ENCODE measurements at regions not wholly inside any gene's neighbourhood (a gene's known extent, or its start where the extent isn't known, plus 50 kb on each side); places are given as distances from the start of the nearest gene placed in this dataset.

DNA sequence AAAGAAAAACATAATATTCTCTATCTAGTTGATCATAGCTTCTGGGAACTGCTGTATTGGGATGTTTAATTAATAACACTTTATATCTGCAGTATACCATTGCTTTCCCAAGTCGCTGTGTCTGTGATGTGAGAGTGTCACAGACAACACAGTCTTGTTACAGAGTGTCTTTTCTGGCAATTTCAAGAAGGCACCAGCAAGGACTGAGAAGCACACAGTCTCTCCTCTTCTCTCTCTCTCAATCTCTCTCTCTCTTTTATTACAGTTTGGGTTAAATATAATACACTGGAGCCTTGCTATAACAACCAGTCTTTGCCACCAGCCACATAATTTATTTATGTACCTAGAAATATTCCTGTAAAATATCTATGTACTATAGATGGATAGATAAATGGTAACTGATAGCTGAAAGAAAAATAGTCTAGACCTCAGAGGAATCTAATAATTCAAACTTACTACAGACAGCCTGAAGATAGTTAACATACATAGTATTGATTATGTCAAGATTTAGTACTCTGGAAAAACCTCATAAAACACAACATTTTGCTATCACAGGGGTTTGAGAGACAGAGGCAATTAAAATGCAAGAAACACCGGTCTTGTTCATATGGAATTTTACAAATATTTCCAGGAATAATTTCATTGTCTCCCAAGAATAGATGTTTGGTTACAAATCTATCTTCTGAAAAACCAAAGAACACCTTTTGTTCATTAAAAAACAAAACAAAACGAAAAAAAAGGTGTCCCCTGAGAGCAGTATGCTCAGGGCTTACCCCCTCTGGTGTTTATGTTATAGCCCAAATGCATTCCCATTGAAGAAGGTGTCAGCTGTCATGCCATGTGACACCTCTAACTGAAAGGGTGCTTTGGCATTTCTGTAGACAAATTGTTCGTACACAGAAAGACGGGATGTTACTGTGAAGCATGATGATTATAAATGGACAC is 507.8 kb downstream of the TBC1D4 start:
- H3K4me3 ChIP-seq (ENCODE audit: low read depth, low read length) = no peak overlapping the region

DNA sequence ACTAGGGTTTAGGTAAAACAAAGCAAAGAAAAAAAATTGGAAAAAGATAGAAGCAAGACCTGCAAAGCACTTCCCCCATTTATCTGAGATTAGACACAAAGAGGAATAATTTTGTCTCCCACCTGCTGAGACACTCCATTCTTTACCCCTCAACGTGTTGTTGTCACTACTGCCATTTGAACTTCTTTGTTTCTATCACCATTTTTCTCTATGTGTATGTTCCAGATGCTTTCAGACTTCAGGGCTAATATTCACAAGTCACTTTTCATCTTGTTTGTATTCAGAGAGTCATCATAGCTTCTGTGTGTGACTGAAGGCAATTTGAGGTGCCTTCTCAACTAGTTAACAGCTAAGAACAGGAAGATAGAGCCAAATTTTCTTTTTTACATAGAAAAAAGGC is 512.5 kb downstream of the TBC1D4 start:
- no peak overlapping the region for H3K4me3 ChIP-seq (ENCODE audit: low read depth, low read length)

DNA sequence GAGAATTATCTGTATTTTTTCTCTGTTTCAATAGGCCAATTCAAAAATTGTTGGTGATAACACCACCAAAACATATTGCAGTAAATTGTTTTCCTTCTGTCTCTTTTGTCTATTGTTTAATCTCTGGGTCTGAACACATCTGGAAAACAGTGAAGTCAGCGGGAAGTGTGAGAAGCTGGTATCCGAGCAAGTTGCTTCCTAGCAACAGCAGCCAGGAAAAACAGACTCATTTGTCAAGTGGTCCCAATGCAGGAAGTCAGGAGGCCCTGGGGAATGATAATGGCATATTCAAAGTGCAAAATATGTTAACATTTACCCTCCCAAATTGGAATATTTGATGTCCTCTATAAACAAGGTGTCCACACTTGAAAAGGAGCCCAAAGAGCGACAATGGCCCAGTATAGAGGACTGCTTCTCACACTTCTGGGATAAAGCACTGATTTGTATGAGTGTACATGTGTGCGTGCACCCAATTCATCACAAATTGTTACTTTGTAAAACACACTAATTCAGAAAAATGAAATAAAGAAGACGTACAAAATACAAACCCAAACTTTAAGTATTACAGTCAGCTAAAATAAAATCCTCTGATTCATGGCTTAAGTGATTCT is 515.0 kb downstream of the TBC1D4 start:
- H3K4me3 ChIP-seq (ENCODE audit: low read depth, low read length) = no peak overlapping the region

DNA sequence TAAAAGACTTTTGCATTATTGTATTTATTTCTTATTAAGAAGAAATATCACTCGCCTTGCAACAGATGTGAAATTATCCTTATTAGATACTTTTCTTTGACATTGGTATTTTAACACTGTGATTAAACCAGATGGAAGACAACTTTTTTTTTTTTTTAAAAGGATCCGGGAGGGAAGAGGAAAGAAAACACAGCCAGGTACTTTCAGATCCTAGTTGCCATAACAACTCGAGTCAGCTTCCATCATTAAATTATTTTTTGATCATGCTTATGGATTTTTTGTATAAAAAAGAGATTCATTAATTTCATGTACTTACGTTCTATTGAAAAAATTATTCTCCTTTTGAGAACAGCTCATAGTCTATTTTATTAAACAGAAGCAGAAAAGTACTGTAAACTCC is 515.7 kb downstream of the TBC1D4 start:
- H3K4me3 ChIP-seq (ENCODE audit: low read depth, low read length) = no peak overlapping the region

DNA sequence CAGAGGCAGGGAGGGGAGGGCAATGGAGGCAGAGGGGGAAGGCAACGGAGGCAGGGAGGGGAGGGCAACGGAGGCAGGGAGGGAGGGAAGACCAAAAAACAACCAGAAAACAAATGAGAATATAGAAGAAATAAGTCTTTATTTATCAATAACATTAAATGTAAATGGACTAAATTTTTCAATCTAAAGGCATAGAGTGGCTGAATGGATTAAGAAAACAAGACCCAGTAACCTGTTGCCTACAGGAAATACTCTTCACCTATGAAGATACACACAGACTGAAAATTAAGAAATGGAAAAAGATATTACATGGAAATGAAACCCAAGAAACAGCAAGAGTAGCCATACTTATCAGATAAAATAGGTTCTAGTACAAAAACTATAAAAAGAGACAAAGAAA is 536.3 kb downstream of the TBC1D4 start:
- H3K4me3 ChIP-seq (ENCODE audit: low read depth, low read length) = no peak overlapping the region

DNA sequence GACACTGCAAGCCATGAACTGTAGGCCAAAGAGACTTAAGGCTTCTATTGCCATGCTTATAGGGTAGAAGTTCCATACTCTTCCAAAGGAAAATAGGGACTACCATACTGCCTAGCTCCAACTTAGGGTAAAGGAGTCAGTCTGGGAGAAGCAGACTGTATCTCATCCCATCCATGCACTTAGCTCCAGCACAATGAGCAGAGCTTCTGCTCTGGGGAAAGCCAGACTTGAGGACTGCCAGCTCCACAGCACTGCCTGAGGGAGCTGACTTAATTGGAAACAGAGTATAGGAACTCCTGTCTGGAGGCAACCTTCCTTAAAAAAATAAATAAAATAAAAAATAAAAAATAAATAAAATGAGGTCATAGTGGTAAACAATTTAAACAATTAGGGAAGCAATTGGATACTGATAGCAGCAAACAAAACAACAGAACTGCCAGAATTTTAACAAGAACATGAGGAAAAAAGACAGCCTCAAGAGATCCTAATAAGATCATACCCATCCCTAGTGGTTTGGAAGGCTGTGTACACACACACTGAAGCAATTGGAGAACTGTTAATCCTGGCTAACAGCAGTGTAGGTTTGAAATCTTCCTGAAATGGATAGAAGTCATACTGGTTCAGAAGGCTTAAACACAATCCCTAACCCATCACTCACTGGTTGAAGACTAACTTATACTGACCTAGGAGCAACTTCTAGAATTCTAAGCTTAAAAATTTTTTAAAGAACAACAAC is 550.1 kb downstream of the TBC1D4 start:
- H3K4me3 ChIP-seq (ENCODE audit: low read depth, low read length) = no peak overlapping the region

DNA sequence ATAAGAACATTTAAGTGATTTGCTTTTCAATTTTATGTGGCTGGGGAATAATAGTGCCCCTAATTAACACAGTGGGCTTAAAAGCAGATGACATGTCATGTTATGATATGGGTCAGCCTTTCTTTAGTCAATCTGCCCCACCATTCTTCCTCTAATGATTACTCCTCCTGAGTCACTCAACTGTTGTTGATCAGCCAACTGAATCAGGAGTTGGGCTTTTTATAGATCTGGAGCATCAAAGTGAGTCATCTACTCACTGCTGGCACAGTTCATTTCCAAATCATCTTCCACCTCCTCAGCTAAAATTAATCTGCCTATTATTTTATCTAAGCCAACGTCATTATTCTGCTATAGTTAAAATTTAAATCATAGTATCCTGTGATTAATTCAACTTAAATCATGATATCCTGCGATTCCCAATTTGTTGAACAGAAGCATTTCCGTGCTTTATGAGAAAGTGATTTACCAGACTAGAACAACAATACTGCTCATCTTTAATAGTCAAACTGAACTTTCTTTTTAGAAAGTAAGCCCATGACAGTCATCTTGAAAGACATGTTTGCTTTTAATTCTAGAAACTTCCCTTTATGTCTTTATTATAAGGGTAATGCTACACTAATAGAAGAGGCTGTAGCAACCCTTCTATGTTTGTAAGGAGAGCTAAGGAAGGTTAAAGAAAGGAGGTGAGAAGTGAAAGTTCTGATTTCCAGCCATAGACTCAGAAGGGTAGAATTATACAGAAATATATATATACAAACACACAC is 551.4 kb downstream of the TBC1D4 start:
- no peak overlapping the region for H3K4me3 ChIP-seq (ENCODE audit: low read depth, low read length)

DNA sequence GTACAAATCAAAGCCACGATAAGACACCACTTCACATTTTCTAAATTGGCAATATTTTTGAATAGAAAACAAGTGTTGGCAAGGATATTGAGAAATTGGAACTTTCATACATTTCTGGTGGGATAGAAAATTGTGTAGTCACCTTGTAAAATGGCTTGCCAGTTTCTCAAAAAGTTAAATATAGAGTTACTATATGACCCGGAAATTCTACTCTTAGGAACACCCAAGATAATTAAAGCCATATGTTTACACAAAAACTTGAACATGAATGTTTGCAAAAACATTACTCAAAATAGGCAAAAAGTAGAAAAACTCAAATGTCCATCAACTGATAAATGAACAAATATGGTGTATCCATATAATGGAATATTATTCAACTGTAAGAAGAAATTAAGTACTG is 552.5 kb downstream of the TBC1D4 start:
- no peak overlapping the region for H3K4me3 ChIP-seq (ENCODE audit: low read depth, low read length)

DNA sequence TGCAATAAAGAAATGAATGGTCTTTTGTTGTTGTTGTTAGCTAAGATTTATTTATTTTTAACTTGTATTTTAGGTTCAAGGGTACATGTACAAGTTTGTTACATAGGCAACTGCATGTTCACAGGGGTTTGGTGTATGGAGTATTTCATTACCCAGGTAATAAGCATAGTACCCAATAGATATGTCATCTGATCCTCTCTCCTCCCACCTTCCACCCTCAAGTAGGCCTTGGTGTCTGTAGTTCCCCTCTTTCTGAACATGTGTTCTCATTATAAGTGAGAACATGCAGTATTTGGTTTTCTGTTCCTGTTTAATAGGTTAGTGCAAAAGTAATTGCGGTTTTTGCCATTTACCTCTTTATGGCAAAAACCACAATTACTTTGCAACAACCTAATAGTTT is 554.1 kb downstream of the TBC1D4 start:
- no peak overlapping the region for H3K4me3 ChIP-seq (ENCODE audit: low read depth, low read length)

DNA sequence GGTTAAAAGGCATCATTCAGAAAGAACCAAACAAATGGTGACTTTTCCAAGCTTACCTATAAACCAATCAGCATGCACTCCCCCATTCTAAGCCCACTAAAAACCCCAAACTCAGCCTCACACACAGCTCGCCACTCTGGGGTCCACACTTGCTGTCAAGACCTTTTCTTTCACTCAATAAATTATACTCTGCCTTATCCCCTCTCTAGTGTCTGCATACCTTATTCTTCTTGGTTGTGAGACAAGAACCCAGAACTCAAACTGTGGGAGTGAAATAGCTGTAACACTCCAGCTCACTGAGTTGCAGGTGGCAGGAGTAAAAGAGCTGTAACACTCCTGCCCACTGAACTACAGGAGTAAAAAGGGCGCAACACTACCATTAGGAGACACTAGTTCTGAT is 559.0 kb downstream of the TBC1D4 start:
- H3K4me3 ChIP-seq (ENCODE audit: low read depth, low read length) = no peak overlapping the region

DNA sequence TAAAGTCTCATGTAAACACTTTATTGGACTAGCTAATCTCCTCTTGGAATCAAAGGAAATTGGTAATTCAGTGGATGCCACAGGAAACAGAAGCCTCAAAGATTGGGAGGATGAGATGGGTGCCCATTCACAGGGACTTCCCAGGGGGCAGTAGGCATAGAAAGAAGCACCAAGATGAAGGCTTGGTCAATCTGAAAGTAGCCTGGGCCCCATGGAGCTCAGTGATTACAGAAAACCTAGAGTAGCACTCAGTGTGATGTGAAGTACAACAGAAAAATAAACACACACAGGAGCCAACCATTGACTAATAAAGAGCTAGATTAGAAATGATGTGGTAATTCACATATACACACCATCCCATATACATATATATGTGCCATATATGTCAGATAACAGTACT is 560.6 kb downstream of the TBC1D4 start:
- no peak overlapping the region for H3K4me3 ChIP-seq (ENCODE audit: low read depth, low read length)

DNA sequence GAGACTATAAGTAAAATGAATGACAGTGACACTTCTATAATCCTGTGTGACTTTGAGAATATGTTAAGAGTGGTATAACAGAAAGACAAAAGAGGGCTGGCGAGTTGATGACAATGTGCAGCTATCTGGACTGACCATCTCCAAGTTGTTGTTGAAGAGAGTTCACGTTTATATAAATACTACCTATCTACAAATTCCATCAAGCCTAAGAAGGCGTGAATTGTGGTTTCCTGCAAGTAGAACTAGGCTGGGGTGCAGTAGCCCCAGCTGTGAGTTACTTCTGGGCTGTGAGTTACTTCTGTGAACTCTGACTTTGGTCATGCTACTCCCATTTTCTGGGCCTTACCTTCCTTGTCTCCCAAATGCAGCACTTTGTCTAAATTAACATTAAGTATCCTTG is 561.0 kb downstream of the TBC1D4 start:
- H3K4me3 ChIP-seq (ENCODE audit: low read depth, low read length) = no peak overlapping the region

DNA sequence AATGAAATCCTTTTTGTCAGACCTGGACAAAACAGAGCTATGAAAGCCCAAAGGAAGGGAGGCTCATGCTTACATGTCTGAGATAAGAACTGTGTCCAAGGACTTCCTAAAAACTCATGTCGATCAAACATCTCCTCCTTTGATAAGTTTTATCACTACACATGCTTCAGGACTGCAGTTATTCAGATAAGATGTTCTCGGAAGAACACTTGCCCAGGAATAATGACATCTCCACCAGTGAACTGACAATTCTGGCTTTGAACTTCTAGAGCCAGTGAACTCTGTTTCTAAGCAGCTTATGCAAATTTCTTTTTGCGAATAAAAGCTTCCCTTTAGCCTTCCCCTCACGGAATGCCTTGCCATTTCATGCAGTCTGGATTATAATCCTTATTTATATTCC is 561.6 kb downstream of the TBC1D4 start:
- H3K4me3 ChIP-seq (ENCODE audit: low read depth, low read length) = no peak overlapping the region

DNA sequence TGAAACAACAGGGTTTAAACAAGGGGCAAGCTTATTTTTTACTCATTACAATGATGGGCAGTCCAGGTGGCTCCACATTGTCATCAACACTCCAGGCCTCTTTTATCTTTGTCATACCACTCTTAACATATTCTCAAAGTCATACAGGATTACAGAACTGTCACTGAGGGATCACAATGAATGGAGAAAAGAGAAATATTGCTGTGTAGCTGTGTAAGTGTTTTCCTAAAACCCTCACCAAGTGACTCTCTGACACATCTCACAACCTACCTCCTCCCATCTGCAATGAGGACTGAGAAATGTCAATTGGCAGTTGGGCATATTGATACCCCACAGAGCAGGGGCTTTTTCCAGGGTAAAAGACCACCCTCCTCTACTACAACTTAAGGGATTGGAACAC is 562.1 kb downstream of the TBC1D4 start:
- H3K4me3 ChIP-seq (ENCODE audit: low read depth, low read length) = no peak overlapping the region

DNA sequence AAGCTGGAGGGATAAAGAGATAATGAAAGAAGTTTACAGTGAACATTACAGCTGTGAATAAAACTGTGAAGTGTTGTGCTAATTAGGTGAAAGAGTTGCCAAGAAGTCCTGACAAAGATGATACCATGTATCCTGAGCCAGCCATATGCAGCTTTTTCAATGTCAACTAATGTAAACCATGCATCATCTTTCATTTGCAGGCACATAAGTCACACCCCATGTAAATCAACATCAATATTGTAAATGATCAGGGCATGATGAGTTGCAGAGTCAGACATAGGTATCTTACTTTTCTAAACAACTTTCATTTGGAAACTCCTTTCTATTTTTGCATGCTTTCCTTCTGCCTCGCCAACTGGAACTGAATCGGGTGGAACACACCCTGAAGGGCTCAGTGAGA is 569.1 kb downstream of the TBC1D4 start:
- H3K4me3 ChIP-seq (ENCODE audit: low read depth, low read length) = no peak overlapping the region

DNA sequence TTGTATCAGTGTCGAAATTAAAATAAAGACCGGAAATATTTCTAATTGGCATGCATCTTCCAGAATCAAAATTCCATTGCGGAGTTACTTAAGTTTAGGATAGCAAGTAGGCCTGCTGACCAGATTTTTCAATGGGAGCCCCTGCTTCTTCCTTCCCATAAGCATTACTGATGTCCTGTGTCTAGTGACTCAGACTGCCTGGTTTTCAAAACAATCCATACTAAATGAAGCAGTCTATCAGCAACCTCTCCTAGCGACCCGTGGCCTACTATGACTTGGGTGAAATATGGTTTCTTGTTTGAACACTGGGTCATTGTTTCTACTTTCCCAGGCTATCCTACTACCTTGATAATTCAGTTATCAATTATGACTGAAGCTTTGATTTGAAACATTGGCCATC is 571.6 kb downstream of the TBC1D4 start:
- H3K4me3 ChIP-seq (ENCODE audit: low read depth, low read length) = no peak overlapping the region

DNA sequence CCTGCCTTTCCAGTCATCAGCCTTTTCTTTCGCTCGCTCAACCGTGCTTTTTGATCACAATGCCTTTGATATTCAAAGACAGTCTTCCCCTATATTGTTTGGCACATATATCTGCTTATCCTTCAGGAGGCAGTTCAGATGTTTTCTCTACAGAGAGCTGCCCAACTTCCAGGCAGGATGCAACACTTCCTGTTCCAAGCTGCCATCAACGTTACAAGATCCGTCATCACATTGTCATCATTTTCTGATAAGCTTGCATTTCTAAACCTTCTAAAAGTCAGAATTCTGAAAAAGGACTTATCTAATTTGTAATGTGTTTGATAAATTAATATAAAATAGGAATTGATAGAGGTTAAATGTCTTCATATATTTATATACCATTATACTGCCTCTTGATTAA is 574.2 kb downstream of the TBC1D4 start:
- no peak overlapping the region for H3K4me3 ChIP-seq (ENCODE audit: low read depth, low read length)

DNA sequence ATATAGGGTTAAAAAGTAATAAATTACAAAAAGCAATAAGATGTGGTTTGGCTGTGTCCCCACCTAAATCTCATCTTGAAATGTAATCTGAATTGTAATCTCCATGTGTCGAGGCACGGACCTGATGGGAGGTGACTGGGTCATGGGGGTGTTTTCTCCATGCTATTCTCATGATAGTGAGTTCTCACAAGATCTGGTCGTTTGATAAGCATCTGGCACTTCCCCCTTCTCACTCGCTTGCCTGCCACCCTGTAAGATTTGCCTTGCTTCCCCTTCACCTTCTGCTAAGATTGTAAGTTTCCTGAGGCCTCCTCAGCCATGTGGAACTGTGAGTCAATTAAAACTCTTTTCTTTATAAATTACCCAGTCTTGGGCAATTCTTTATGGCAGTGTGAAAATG is 577.4 kb downstream of the TBC1D4 start:
- H3K4me3 ChIP-seq (ENCODE audit: low read depth, low read length) = no peak overlapping the region

DNA sequence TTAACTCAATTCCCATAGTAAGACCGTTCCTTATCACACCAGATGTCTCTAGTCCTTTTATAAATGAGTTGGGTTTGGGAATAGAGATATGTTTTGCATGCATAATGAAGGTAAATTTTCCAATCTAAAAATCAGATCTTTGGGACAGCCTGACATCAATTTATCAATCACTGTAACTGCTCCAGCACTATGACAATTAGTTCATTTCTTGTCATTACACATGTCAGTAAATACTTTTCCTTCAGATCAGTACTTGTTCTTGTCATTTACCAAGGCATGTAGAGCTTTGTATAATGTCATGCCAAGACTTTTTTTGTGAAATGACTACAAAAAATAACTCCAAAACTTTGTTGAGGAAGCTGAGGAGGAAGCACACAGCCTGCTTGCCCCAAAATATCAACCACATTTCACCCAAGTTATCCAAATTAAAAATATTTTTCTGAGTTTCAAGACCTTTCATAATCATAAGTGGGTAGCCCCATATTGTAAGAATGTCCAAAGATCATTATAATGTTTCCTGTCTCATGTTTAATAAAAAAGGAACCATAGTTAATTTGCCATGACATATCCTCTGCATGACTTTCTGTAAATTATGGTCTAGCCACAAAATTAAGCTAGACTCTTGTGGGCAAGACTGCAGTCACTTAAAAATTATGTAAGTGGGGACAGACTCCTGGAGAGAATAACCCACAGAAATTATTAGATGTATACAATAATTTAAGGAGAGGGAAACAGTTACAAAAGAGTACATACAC is 586.8 kb downstream of the TBC1D4 start:
- no peak overlapping the region for H3K4me3 ChIP-seq (ENCODE audit: low read depth, low read length)

DNA sequence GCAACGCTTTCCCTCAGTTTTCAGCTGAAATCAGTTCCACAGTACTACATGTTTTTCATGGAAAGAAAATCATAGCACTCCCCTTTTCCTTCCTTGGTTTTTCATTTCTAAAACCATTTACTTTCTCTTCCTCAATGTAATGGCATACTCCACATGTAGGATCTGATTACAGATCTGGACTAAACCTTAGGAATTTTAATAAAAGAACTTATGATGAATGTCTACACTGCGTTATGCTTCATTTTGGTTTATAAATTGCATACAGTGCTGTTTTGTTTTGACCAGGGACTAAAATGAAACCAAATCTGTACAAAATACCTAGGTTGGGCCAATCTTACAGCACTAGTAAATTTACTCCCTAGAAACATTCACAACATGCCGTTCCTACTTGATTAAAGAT is 589.9 kb downstream of the TBC1D4 start:
- no peak overlapping the region for H3K4me3 ChIP-seq (ENCODE audit: low read depth, low read length)
